ENCODE measurements at regions not wholly inside any gene's neighbourhood (a gene's known extent, or its start where the extent isn't known, plus 50 kb on each side); places are given as distances from the start of the nearest gene placed in this dataset.

DNA sequence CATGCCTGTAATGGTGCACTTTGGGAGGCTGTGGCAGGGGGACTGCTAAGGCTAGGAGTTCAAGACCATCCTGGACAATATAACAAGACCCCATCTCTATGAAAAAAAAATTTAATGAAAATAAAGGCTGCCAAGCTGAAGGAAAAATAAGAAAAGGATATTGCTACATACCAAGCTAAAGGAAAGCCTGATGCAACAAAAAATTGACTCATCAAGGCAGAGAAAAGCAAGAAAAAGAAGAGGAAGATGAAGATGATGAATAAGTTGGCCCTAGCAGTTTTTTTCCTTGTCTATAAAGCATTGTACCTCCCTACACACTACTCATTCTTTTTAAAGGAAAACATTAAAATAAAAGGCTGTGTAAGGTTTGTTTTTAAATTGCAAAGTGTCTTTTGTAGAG, 441.9 kb upstream of the MDFIC2 start:
- TF ChIP-seq, protein P1, sequence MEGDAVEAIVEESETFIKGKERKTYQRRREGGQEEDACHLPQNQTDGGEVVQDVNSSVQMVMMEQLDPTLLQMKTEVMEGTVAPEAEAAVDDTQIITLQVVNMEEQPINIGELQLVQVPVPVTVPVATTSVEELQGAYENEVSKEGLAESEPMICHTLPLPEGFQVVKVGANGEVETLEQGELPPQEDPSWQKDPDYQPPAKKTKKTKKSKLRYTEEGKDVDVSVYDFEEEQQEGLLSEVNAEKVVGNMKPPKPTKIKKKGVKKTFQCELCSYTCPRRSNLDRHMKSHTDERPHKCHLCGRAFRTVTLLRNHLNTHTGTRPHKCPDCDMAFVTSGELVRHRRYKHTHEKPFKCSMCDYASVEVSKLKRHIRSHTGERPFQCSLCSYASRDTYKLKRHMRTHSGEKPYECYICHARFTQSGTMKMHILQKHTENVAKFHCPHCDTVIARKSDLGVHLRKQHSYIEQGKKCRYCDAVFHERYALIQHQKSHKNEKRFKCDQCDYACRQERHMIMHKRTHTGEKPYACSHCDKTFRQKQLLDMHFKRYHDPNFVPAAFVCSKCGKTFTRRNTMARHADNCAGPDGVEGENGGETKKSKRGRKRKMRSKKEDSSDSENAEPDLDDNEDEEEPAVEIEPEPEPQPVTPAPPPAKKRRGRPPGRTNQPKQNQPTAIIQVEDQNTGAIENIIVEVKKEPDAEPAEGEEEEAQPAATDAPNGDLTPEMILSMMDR (IDR thresholded peaks at IDR 0.05; ENCODE audit: insufficient read depth, low read length, poor library complexity, severe bottlenecking) = no peak
- TF ChIP-seq EZH2phosphoT487 (conservative IDR thresholded peaks at IDR 0.05; ENCODE audit: low read length) = no peak

All from SU-DHL-6 (cell line).